Ishikawa (cell line): ENCODE measurements at regions not wholly inside any gene's neighbourhood (a gene's known extent, or its start where the extent isn't known, plus 50 kb on each side); places are given as distances from the start of the nearest gene placed in this dataset.

Experiments
- MAX ChIP-seq: IDR thresholded peaks from 2 replicates; pipeline ENCODE4 v1.6.1; 2012
- TEAD4 ChIP-seq: IDR thresholded peaks from 2 replicates; pipeline ENCODE4 v1.6.1; 2012

GRCh38 chr10:117727421-117727820 lies 184.9 kb downstream of the EMX2 start:
- no peak for TF ChIP-seq TEAD4
- no peak for TF ChIP-seq MAX
